ENCODE measurements at regions not wholly inside any gene's neighbourhood (a gene's known extent, or its start where the extent isn't known, plus 50 kb on each side); places are given as distances from the start of the nearest gene placed in this dataset.

DNA sequence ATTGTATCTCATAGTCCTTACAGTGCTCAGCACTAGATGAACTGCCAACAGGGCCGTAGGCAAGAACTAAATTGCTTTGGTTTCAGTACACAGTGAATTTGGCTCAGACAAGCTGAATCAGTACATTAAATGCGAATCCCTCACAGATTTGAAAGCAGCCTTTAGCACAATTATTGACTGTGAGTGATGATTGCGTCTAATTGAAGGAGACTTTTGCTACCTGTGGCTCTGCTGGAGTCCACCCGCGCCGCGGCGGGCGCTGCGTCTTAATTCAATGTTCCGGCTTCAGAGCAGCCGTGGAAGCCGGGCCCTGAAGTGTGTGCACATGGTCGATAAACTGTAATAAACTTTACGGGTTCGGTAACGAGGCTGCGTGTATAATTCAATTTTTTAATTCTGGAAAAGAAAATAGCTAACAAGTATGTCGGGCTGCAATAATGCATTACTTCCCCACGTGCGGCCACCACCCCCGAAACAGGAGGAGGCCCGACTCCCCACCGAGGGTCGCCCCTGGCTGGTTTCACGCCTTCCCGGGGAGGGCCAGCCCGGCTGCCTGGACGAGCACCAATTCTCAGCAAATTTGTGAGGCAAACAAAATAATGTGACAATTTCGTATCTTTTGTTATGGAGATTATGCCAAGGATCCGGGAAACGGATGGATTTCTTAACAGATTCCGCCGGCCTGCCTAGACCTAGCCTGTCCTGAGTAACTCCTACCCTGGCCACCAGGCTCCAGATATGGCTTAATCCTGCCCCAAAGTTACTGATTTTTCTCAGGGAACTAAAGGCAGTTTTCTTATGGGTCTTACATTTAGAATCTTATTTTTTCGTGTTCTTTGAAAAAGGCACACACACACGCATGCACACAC is 269.4 kb upstream of the IRX1 start:
- TF ChIP-seq YY1 (IDR thresholded peaks at IDR 0.05; ENCODE audit: low read depth) (no peak), RAD21 (IDR thresholded peaks at IDR 0.05; ENCODE audit: low read length) (no peak), JUND (IDR thresholded peaks at IDR 0.05) (no peak), TAF1 (IDR thresholded peaks at IDR 0.05; ENCODE audit: borderline replicate concordance, low read depth, low read length) (no peak), SMC3 (IDR thresholded peaks at IDR 0.05; ENCODE audit: low read depth, low read length) (no peak), EZH2phosphoT487 (IDR thresholded peaks at IDR 0.05; ENCODE audit: borderline replicate concordance, low read depth) (no peak), RFX5 (IDR thresholded peaks at IDR 0.05; ENCODE audit: low read length) (no peak), NFIC (IDR thresholded peaks at IDR 0.05; ENCODE audit: borderline replicate concordance) (no peak), POLR2AphosphoS5 (IDR thresholded peaks at IDR 0.05; ENCODE audit: low read depth, low read length) (no peak), MXI1 (IDR thresholded peaks at IDR 0.05; ENCODE audit: low read depth, low read length) (no peak)
- TF ChIP-seq, protein P1, sequence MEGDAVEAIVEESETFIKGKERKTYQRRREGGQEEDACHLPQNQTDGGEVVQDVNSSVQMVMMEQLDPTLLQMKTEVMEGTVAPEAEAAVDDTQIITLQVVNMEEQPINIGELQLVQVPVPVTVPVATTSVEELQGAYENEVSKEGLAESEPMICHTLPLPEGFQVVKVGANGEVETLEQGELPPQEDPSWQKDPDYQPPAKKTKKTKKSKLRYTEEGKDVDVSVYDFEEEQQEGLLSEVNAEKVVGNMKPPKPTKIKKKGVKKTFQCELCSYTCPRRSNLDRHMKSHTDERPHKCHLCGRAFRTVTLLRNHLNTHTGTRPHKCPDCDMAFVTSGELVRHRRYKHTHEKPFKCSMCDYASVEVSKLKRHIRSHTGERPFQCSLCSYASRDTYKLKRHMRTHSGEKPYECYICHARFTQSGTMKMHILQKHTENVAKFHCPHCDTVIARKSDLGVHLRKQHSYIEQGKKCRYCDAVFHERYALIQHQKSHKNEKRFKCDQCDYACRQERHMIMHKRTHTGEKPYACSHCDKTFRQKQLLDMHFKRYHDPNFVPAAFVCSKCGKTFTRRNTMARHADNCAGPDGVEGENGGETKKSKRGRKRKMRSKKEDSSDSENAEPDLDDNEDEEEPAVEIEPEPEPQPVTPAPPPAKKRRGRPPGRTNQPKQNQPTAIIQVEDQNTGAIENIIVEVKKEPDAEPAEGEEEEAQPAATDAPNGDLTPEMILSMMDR (IDR thresholded peaks at IDR 0.05) = no peak
- TF ChIP-seq, protein P2, sequence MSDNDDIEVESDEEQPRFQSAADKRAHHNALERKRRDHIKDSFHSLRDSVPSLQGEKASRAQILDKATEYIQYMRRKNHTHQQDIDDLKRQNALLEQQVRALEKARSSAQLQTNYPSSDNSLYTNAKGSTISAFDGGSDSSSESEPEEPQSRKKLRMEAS (IDR thresholded peaks at IDR 0.05; ENCODE audit: low read depth) = no peak
- TF ChIP-seq, protein P3, sequence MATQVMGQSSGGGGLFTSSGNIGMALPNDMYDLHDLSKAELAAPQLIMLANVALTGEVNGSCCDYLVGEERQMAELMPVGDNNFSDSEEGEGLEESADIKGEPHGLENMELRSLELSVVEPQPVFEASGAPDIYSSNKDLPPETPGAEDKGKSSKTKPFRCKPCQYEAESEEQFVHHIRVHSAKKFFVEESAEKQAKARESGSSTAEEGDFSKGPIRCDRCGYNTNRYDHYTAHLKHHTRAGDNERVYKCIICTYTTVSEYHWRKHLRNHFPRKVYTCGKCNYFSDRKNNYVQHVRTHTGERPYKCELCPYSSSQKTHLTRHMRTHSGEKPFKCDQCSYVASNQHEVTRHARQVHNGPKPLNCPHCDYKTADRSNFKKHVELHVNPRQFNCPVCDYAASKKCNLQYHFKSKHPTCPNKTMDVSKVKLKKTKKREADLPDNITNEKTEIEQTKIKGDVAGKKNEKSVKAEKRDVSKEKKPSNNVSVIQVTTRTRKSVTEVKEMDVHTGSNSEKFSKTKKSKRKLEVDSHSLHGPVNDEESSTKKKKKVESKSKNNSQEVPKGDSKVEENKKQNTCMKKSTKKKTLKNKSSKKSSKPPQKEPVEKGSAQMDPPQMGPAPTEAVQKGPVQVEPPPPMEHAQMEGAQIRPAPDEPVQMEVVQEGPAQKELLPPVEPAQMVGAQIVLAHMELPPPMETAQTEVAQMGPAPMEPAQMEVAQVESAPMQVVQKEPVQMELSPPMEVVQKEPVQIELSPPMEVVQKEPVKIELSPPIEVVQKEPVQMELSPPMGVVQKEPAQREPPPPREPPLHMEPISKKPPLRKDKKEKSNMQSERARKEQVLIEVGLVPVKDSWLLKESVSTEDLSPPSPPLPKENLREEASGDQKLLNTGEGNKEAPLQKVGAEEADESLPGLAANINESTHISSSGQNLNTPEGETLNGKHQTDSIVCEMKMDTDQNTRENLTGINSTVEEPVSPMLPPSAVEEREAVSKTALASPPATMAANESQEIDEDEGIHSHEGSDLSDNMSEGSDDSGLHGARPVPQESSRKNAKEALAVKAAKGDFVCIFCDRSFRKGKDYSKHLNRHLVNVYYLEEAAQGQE (IDR thresholded peaks at IDR 0.05; ENCODE audit: low read depth, low read length) = no peak
